DMS153 treated with DMSO at 0.1 percent for 48 hours (cell line): ENCODE measurements at regions not wholly inside any gene's neighbourhood (a gene's known extent, or its start where the extent isn't known, plus 50 kb on each side); places are given as distances from the start of the nearest gene placed in this dataset.

Experiments used
- DNase-seq: peaks from one replicate; lab custom pipeline; 2025; ENCODE audit not compliant: unreplicated experiment; lab: John Stamatoyannopoulos, UW

- DNase-seq: no peak
Measured at GRCh38 chr3:104768886-104769285, 597.8 kb upstream of the ALCAM start.

- DNase-seq: no peak
Measured at GRCh38 chr3:104779324-104779723, 587.4 kb upstream of the ALCAM start.

- no peak for DNase-seq
Measured at GRCh38 chr3:104781112-104781511, 585.6 kb upstream of the ALCAM start.

- no peak for DNase-seq
Measured at GRCh38 chr3:104785947-104786346, 580.8 kb upstream of the ALCAM start.

- DNase-seq: no peak
Measured at GRCh38 chr3:104787306-104787705, 579.4 kb upstream of the ALCAM start.

GRCh38 chr3:104788807-104789206 lies 577.9 kb upstream of the ALCAM start:
- no peak for DNase-seq

GRCh38 chr3:104791331-104791730 lies 575.4 kb upstream of the ALCAM start:
- DNase-seq: no peak

GRCh38 chr3:104796556-104796955 lies 570.2 kb upstream of the ALCAM start:
- no peak for DNase-seq

GRCh38 chr3:104805042-104805441 lies 561.7 kb upstream of the ALCAM start:
- DNase-seq: no peak

GRCh38 chr3:104805508-104805907 lies 561.2 kb upstream of the ALCAM start:
- no peak for DNase-seq

- DNase-seq: no peak
Measured at GRCh38 chr3:104810896-104811295, 555.8 kb upstream of the ALCAM start.

- no peak for DNase-seq
Measured at GRCh38 chr3:104816008-104816407, 550.7 kb upstream of the ALCAM start.

- DNase-seq: no peak
Measured at GRCh38 chr3:104816716-104817115, 550.0 kb upstream of the ALCAM start.

GRCh38 chr3:104819333-104819732 lies 547.4 kb upstream of the ALCAM start:
- no peak for DNase-seq

GRCh38 chr3:104820959-104821358 lies 545.8 kb upstream of the ALCAM start:
- no peak for DNase-seq

- no peak for DNase-seq
Measured at GRCh38 chr3:104825116-104825515, 541.6 kb upstream of the ALCAM start.

- DNase-seq: no peak
Measured at GRCh38 chr3:104831071-104831470, 535.6 kb upstream of the ALCAM start.

- DNase-seq: no peak
Measured at GRCh38 chr3:104832530-104832929, 534.2 kb upstream of the ALCAM start.

- no peak for DNase-seq
Measured at GRCh38 chr3:104835376-104835775, 531.3 kb upstream of the ALCAM start.

- DNase-seq: no peak
Measured at GRCh38 chr3:104846270-104846669, 520.4 kb upstream of the ALCAM start.

- DNase-seq: no peak
Measured at GRCh38 chr3:104849070-104849469, 517.6 kb upstream of the ALCAM start.

- no peak for DNase-seq
Measured at GRCh38 chr3:104854468-104854867, 512.2 kb upstream of the ALCAM start.

GRCh38 chr3:104855702-104856101 lies 511.0 kb upstream of the ALCAM start:
- DNase-seq: no peak

- no peak for DNase-seq
Measured at GRCh38 chr3:104856741-104857140, 510.0 kb upstream of the ALCAM start.
